Epithelial cell of proximal tubule (primary cell): ENCODE measurements at regions not wholly inside any gene's neighbourhood (a gene's known extent, or its start where the extent isn't known, plus 50 kb on each side); places are given as distances from the start of the nearest gene placed in this dataset.

Source experiments
- DNase-seq: peaks from one replicate; pipeline ENCODE4 v3.0.0-alpha.2; 2011; ENCODE audit warnings: low read depth
- H3K4me3 ChIP-seq: 2 replicates; pipeline ENCODE4 v1.5.1; 2011; ENCODE audit warnings: low read depth, mild to moderate bottlenecking, low read length
- CTCF ChIP-seq: conservative IDR thresholded peaks from 2 replicates; pipeline ENCODE4 v1.5.1; 2012; ENCODE audit warnings: low read depth, mild to moderate bottlenecking, low read length

DNA sequence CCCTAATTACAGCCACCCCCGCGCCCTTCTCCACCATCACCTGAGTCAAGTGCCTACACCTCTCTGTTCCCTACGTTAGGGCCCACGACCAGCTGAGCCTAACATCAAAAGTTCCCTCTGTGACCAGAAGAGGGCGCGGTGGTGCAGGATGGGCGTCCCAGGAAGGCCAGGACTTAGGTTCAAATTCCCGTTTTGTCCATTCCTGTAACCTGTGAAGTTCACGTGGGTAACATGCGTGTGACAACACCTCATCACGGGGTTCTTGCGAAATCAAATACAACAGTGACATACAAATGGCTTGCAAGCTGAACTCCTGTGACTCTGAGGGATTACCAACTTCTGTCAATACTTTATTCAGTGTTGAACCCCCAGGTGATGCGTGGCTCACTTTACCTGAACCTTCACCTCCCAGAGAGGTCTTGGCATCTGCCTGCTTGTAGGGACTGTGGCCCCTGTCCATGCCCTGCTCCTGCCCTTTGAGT is 207.9 kb downstream of the ARL4C start:
- TF ChIP-seq CTCF, result peak; percentile 81
- no peak for DNase-seq
- H3K4me3 ChIP-seq, result no peak overlapping the region

DNA sequence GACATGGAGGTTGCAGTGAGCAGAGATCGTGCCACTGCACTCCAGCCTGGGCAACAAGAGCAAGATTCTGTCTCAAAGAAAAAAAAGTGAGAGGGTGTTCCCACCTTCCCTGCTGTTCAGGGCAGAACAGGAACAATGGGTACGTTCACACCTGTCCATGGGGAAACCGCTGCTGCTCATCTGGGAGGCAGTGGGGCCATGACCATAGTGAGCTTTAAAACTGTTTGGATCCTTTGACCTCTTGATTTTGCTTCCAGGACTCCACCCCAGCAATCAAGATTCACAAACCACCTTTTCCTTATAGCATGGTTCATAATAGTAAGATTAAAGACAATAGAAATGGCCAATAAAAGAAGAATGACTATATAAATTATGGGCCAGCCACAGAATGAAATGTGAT is 209.2 kb downstream of the ARL4C start:
- no peak overlapping the region for H3K4me3 ChIP-seq
- DNase-seq, result no peak
- no peak for TF ChIP-seq CTCF

- no peak for TF ChIP-seq CTCF
- DNase-seq, result no peak
Observed at GRCh38 chr2:234286956-234287355, 209.9 kb downstream of the ARL4C start.

DNA sequence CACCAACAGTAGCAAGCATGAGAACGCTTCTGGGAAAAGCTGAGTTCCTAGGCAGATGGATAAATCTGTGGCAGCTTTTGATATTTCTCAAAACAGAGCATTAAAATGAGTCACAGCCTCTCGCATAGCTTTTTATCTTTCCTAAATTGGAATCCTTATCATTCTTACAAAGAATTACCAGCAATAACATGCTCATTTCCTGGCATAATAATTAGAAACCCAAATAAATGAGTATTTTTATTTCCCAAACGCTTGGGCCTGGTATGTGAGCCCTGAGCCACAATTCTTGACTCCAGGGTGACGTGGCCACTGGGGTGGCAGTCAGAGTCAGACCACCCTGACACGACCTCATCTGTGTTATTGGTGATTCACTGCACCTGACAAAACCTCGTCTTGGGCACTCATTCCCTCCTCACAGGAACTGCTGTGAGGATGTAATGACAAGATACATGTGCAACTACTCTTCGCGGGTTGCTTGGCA is 210.7 kb downstream of the ARL4C start:
- no peak for TF ChIP-seq CTCF
- H3K4me3 ChIP-seq, result no peak overlapping the region
- DNase-seq, result no peak

More at GRCh38 chr2:234286956-234287355, 209.9 kb downstream of the ARL4C start:
- H3K4me3 ChIP-seq, result no peak overlapping the region

DNA sequence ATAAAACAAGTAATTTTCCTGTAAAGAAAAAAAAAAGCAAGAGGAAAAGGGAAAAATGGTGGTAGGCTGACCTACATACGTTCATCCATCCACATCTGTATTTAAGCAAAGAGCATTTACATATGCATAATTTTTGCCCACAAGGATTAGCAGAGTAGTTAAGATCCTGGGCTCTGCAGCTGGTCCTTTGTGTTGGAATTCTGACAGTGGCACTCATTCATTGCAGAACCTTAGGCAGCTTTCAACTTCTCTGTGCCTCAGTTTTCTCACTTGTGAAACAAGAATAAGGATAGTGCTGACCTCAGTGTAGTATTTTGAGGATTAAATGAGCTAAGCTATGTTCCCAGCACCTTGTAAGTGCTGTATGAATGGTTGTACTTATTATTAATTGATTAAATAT is 211.3 kb downstream of the ARL4C start:
- H3K4me3 ChIP-seq, result no peak overlapping the region
- DNase-seq, result no peak
- no peak for TF ChIP-seq CTCF

GRCh38 chr2:234279637-234280036 is 217.2 kb downstream of the ARL4C start:
- no peak for TF ChIP-seq CTCF
- no peak for DNase-seq

GRCh38 chr2:234278556-234279255 is 218.2 kb downstream of the ARL4C start:
- H3K4me3 ChIP-seq, result no peak overlapping the region
- no peak for DNase-seq
- TF ChIP-seq CTCF, result no peak

More at GRCh38 chr2:234279637-234280036, 217.2 kb downstream of the ARL4C start:
- no peak overlapping the region for H3K4me3 ChIP-seq
